Fibroblast of skin of scalp (primary cell): ENCODE measurements at regions not wholly inside any gene's neighbourhood (a gene's known extent, or its start where the extent isn't known, plus 50 kb on each side); places are given as distances from the start of the nearest gene placed in this dataset.

ENCODE experiments used
- DNase-seq: peaks from one replicate; pipeline ENCODE4 v3.0.0-alpha.2; 2013

DNA sequence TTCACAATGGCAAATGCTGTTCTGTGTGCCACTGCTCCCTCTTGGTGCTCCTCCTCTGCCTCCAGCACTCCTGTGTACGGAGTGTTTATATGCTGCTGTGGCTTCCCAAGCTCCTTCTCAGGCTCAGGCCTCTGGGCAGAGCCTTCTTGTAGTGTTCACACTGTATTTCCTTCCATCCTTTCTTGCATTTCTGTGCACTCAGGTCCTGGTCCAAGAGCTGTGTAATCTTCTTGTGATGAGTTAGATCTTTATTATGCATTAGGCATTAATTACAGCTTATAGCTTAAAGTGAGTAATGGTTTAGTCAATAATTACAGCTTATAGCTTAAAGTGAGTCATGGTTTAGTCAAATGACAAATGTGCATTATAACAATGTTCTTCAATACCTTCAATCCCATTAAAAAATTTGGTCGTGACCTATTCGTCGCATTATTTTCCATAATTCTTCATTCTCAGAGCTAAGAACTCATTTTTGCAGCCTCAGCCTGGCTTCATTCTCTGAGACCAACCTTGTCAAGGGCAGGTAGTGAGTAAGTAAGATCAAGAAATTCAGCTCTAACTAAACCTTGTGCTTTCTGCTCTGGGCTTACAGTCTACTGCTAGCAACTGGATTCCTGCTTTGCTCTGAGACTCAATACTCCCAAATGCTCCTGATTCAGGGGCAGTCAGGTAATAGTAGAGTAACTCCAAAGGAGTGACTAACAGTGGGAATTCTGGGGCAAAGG, 154.5 kb upstream of the SPAG17 start:
- peak; percentile 24 for DNase-seq

DNA sequence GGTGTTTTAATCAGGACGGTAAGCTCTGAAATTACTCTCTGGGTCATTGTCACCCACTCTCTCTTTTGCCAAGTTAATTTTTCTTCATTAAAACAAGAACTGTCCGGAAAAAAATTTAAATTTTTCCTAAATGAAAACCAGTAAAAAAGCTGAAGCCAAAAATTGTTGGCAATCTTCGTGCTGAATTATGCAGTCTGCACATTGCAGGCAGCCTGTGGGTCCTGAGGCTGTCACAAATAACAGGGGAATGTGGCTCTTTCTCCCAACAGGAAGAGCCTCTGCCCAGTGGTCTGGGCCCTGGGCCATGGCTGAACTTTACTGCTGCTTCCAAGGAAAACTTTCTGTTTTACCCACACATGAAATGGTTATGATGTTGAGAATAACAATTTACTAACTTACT, 153.9 kb upstream of the SPAG17 start:
- DNase-seq, result peak; percentile 61

DNA sequence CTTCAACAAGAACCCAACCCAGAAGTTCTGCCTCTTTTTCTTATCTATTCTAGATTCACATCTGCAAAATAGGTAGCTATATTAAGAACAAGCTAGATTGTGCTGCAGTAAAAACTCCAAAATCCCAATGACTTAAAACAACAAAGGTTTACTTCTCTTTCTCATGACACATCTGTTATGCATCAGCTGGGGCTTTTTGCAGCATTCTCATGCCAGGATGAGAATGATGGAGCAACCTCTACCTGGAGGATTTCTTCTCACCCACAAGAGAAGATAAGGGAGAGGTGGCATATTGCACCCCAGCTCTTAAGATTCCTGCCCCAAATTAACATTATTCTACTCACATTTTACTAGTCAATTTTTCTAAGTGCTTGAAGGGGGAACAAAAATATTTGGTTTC, 152.3 kb upstream of the SPAG17 start:
- peak; percentile 5 for DNase-seq

GRCh38 chr1:118335331-118335732, 150.3 kb upstream of the SPAG17 start:
- peak; percentile 98 for DNase-seq

DNA sequence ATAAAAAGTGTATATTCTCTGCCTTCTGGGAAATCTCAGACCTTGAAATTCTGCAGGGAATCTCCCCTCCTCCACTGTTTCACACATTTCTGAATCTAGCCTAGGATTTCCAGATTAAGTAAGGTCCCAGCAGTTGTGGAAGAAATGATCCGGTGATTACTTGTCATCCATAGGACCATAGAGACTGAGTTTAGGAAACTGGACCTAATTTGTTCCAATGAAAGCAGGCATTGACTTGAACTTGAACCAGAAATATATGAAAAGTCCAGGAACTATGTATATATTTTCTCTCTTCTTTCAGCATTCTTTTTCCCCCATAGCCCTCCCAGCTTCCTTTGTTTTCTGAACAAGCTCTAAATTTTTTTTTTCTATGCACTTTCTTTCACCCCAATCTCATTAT, 149.5 kb upstream of the SPAG17 start:
- DNase-seq, result no peak

GRCh38 chr1:118333601-118334210, 148.7 kb upstream of the SPAG17 start:
- peak; percentile 99 for DNase-seq

DNA sequence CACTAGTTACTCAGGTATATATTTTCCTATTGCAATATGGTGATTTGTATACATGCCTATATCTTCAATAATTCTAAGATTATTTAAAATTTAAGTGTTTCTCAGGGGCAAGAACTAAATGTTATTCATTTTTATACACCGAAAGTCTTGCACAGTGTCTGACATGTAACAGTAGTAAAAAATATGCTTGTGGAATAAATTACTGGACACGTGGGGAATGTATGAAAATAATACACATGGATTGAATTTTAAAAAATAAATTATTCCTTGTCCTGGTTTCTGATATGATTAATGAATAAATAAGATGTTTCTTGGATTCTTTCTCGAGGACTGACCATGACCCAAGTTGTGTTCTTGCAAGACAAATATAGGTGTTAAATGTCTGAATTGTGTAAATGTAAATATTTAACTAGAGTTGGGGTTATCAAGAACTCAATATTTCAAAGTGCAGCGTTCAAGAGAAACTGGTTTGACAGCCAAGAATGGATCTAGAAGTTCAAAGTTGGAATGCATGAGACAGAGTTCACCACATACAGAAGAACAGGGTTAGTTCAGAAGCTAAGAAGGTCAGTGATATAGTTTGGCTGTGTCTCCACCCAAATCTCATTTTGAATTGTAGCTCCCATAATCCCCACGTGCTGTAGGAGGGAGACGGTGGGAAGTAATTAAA, 142.1 kb upstream of the SPAG17 start:
- no peak for DNase-seq

DNA sequence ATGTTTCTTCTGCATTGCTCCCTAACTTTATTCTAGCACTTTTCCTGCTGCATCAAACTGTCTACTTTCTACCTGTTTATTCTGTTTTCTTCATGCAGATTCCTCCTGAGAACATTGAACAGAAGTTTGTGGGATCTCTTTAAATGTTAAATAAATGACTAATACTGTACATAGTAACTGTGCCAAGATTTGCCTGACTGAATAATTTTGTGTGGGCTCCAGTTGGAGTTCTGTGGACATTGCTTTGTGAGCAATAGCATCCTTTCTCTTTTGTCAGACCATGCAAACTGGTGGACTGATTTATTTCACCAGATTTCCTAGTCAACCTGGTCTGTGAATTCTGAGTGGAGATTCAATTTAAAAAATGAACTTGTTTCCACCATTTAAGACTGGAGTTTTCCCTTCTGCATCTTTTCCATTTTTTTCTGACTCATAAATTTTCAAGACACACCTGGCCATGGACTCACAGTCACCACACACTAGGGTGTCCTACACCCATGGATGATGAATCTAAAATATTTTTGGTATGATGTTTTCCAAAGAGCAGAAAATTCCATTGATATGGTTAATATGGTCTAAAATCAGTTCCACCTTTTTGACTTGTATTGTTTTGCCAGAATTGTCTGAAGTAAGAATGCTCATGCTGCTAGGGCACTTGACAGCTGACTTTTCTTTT, 140.7 kb upstream of the SPAG17 start:
- DNase-seq, result peak; percentile 64

- DNase-seq, result no peak
These were observed 138.2 kb upstream of the SPAG17 start for GRCh38 chr1:118323246-118323645.

- DNase-seq, result no peak
These were observed 137.3 kb upstream of the SPAG17 start for GRCh38 chr1:118322331-118322730.

DNA sequence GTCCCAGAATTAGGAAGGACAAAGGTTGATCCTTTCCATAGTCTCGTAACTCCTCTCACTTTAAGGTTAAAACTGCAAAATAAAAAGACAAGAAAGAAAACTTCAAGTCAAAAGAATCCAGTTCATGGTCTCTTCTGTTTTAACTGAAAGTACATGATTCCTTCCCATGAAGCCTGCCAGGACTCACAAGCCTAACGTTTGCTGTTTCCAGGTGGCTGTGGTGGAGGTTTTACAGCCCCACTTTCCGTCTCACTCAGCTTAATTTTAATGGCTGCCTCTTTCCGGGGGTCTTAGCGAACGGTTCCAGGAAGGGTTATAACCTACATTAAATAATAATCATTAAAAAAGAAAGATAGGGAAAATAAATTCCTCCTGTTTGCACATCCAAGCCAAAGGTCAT, 136.8 kb upstream of the SPAG17 start:
- no peak for DNase-seq

DNA sequence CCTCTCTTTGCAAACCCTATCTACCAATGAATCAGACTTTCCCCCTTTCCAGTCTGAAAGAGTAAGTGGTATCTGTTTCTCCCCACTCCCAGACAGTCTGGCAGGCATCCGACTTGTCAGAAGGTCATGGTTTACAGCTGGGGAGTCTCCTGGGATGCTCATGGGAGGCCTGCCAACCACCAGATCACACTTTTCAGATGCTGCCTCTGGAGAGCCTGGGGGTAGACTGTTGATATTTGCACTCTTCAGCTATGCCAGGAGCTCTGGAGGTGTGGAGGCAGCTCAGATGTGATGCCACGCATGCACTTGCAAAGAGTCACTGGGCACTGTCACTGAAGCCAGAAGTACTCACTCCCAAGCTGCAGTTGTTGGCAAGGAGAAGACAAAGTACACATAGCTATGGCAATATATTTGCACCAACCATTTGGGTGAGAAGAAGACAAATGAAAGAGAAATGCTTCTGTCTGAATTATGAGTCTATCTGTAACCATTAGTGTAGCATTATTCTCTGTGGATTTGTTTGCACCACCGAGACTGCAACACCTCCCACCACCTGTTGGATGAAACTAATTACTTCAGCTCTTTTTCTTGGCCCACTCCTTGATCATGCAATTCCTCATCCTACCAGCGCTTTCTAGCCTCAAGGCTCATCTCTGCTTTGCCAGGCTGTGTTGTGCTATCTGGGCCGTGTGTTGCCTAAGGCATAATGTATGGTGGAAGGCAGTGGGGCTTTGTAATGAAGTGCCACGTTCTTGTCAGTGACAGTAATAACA, 133.0 kb upstream of the SPAG17 start:
- DNase-seq, result peak; percentile 85

DNA sequence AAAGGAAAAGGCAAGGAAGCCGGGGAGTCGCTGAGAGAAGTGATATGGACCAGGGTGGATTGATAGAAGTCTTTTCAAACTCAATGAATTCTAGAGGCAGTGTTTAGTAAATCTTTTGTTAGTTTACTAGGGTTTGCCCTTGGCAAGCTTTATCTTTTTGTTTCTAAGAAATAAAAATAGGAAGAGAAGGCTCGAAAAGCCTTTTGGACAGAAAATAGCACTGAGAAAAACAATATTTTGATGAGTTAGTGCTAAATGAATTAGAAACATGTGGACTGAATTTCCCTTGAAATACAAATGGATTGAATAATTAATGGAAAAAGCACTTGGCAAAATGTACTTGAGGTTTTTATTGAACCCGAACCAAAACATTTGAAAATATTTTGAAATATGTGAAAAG, 121.8 kb upstream of the SPAG17 start:
- peak; percentile 33 for DNase-seq

DNA sequence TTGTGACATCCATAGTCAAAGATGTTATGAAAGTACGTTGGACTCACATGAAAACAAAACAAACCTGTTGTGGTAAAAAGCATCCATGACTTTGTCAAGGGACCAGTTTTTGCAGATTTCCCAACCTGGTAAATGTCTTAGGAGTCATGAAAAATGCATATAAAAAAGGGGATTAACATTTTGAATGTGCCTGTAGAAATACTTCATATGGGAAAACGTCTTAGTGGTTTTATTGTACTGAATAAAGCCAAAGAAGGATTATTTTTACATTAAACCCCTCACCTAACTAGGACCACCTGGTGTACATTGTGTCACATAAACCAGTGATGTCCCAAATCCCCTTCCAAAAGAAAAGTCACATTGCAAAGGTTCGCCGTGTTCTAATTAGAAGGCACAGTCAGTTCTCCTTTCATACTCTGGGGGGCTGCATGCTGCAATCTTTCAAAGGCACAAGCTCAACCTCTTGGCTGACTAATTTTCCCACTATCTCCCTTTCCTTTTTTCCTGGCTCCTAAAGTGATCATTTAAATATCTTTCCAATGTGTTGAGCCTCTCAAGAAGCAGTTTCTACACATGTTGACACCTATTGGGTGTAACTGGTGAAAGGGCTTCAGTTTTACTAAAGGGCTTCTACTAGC, 119.8 kb upstream of the SPAG17 start:
- DNase-seq, result peak; percentile 65

- DNase-seq, result no peak
These were observed 118.5 kb upstream of the SPAG17 start for GRCh38 chr1:118303534-118303933.

DNA sequence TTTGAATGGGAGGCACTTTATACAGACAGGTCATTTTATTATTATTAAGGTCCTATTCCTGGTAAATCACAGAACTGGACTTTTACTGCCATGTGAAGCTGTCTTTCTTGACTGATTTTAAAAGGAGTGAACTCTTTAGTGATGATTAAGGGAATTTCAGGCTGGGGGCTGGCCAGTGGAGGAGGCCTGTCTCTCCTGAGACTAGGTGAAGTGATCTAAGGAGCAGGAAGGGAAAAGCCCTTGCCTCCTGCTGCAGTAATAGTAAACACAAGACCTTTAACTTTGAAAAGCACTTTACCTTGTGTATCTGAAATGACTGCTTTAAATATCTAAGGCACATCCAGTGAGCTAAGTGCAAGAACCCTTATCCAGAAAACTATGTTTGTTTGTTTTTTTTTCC, 118.0 kb upstream of the SPAG17 start:
- no peak for DNase-seq

DNA sequence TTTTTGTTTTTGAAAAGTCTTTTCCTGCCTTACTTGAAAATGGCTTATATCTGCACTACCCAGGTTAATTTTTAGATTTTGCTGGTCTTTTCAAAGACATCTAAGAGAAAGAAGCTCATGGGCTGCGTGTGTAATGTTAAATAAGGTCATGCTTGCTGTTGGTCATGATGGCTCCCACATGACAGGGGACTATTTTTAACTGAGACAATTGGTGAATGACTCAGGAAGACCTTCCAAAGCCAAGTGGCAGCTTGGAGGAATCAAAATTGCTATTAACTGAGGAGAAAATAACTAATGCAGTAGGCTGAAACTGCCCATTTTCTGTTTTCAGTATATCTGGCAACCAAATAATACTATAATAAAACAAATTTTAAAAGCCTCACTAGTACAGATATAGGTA, 117.1 kb upstream of the SPAG17 start:
- DNase-seq, result peak; percentile 42

GRCh38 chr1:118300808-118301207, 115.8 kb upstream of the SPAG17 start:
- DNase-seq, result no peak

GRCh38 chr1:118298397-118298796, 113.4 kb upstream of the SPAG17 start:
- no peak for DNase-seq

GRCh38 chr1:118297521-118297920, 112.5 kb upstream of the SPAG17 start:
- DNase-seq, result no peak

GRCh38 chr1:118294875-118295642, 110.0 kb upstream of the SPAG17 start:
- peak; percentile 83 for DNase-seq
